PC-3 (cell line): ENCODE measurements at regions not wholly inside any gene's neighbourhood (a gene's known extent, or its start where the extent isn't known, plus 50 kb on each side); places are given as distances from the start of the nearest gene placed in this dataset.
A peak's percentile ranks its signal among the peaks of the same experiment; 100 is the strongest.

ENCODE experiments used
- ATAC-seq: fragments of 200-7000 bp; cut with Tn5 transposase; 2 replicates; pipeline ENCODE4 v1.9.1; 2020; ENCODE audit warnings: mild to moderate bottlenecking, moderate library complexity
- BruUV-seq: library from RNA; stranded (reverse); fragments of 400-500 nt; replicated peaks from 2 replicates; lab custom pipeline; 2021; lab: Mats Ljungman, UMichigan
- CTCF ChIA-PET: fragments of 300-600 bp; sonication (Branson Sonifier 250); formaldehyde crosslinking; loops from one replicate; lab custom pipeline; 2022; ENCODE audit warnings: antibody characterized with exemption; lab: Charles Lee
- POLR2A ChIA-PET: fragments of 300-600 bp; sonication (Branson Sonifier 250); formaldehyde crosslinking; loops from one replicate; lab custom pipeline; 2022; ENCODE audit warnings: antibody characterized with exemption; ENCODE audit not compliant: unreplicated experiment; lab: Charles Lee
- DNase-seq: peaks from one replicate; pipeline ENCODE4 v3.0.0-alpha.2; 2015
- H2AFZ ChIP-seq: fragments of 300-600 bp; sonication (generic); 2 replicates; pipeline ENCODE4 v1.6.0; 2016; ENCODE audit warnings: antibody characterized with exemption, low read length
- H3F3A ChIP-seq: fragments of 300-600 bp; sonication (generic); one replicate; pipeline ENCODE4 v1.6.0; 2017; ENCODE audit warnings: antibody characterized with exemption, low read length, control low read depth, mild to moderate bottlenecking; ENCODE audit not compliant: unreplicated experiment
- H3K27ac ChIP-seq: fragments of 300-600 bp; sonication (generic); 2 replicates; pipeline ENCODE4 v1.5.1; 2016; ENCODE audit warnings: mild to moderate bottlenecking, low read length
- H3K27me3 ChIP-seq: fragments of 300-600 bp; sonication (generic); 2 replicates; pipeline ENCODE4 v1.6.1; 2016; ENCODE audit warnings: low read length, mixed read lengths
- H3K36me3 ChIP-seq: fragments of 300-600 bp; sonication (generic); 2 replicates; pipeline ENCODE4 v1.6.1; 2016; ENCODE audit warnings: low read depth, mixed run types, low read length, mixed read lengths
- H3K4me1 ChIP-seq: fragments of 300-600 bp; sonication (generic); 2 replicates; pipeline ENCODE4 v1.5.1; 2016; ENCODE audit warnings: low read length; ENCODE audit not compliant: insufficient read depth
- H3K4me2 ChIP-seq: fragments of 300-600 bp; sonication (generic); 2 replicates; pipeline ENCODE4 v1.6.0; 2016; ENCODE audit warnings: low read length
- H3K4me3 ChIP-seq: fragments of 300-600 bp; sonication (generic); 2 replicates; pipeline ENCODE4 v1.5.1; 2016; ENCODE audit warnings: mild to moderate bottlenecking, low read length, mixed read lengths
- H3K79me2 ChIP-seq: fragments of 300-600 bp; sonication (generic); 2 replicates; pipeline ENCODE4 v1.6.1; 2017; ENCODE audit warnings: low read length, mixed read lengths
- H3K9ac ChIP-seq: fragments of 300-600 bp; sonication (generic); 2 replicates; pipeline ENCODE4 v1.6.0; 2016; ENCODE audit warnings: mild to moderate bottlenecking, low read length
- H3K9me2 ChIP-seq: fragments of 300-600 bp; sonication (generic); replicated peaks from 2 replicates; pipeline ENCODE4 v1.6.1; 2016; ENCODE audit warnings: mixed run types, low read length, mixed read lengths
- H3K9me3 ChIP-seq: fragments of 300-600 bp; sonication (generic); 2 replicates; pipeline ENCODE4 v1.6.1; 2016; ENCODE audit warnings: low read length, mixed read lengths
- H4K20me1 ChIP-seq: fragments of 300-600 bp; sonication (generic); 2 replicates; pipeline ENCODE4 v1.6.1; 2016; ENCODE audit warnings: low read length, mixed read lengths
- EZH2 ChIP-seq: fragments of 300-600 bp; sonication (generic); IDR thresholded peaks from one replicate; pipeline ENCODE4 v1.6.1; 2017; ENCODE audit warnings: antibody characterized with exemption, mild to moderate bottlenecking, low read length; ENCODE audit not compliant: unreplicated experiment
- EZH2phosphoT487 ChIP-seq: fragments of 300-600 bp; sonication (generic); IDR thresholded peaks from 2 replicates; pipeline ENCODE4 v1.6.1; 2018; ENCODE audit warnings: mild to moderate bottlenecking, antibody characterized with exemption, low read length, borderline replicate concordance
- intact Hi-C: fragments of 100-400 bp; cut with micrococcal nuclease; formaldehyde crosslinking; loops from 2 replicates; pipeline ENCODE4 v1.9.0; 2023
- TF ChIP-seq, protein P1 (sequence below): fragments of 300-600 bp; sonication (generic); conservative IDR thresholded peaks from 2 replicates; pipeline ENCODE4 v1.5.1; 2017; ENCODE audit warnings: antibody characterized with exemption, low read depth, mild to moderate bottlenecking, low read length

- no peaks in the 10 kb centered on the region for H4K20me1 ChIP-seq
- no peak overlapping the region for H3K4me3 ChIP-seq
- H2AFZ ChIP-seq, result no peak overlapping the region
- no TSS peak for BruUV-seq
- TF ChIP-seq, protein P1, sequence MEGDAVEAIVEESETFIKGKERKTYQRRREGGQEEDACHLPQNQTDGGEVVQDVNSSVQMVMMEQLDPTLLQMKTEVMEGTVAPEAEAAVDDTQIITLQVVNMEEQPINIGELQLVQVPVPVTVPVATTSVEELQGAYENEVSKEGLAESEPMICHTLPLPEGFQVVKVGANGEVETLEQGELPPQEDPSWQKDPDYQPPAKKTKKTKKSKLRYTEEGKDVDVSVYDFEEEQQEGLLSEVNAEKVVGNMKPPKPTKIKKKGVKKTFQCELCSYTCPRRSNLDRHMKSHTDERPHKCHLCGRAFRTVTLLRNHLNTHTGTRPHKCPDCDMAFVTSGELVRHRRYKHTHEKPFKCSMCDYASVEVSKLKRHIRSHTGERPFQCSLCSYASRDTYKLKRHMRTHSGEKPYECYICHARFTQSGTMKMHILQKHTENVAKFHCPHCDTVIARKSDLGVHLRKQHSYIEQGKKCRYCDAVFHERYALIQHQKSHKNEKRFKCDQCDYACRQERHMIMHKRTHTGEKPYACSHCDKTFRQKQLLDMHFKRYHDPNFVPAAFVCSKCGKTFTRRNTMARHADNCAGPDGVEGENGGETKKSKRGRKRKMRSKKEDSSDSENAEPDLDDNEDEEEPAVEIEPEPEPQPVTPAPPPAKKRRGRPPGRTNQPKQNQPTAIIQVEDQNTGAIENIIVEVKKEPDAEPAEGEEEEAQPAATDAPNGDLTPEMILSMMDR, result no peak
- TF ChIP-seq EZH2phosphoT487 (no peak), EZH2 (no peak)
- H3K27ac ChIP-seq, result no peak overlapping the region
- no peaks in the 10 kb centered on the region for H3K36me3 ChIP-seq
- CTCF ChIA-PET, result no interaction called here
- no peaks in the 10 kb centered on the region for H3K4me1 ChIP-seq
- H3K79me2 ChIP-seq, result no peaks in the 10 kb centered on the region
- no peaks in the 10 kb centered on the region for H3K9me3 ChIP-seq
- no peak overlapping the region for H3K4me2 ChIP-seq
- ATAC-seq, result peak; percentile 22; the same call in 1 of the 2 replicates
- no peaks in the 10 kb centered on the region for H3F3A ChIP-seq
- no peaks in the 10 kb centered on the region for H3K9me2 ChIP-seq
- intact Hi-C loops, result no loop called here
- H3K9ac ChIP-seq, result no peak overlapping the region
- DNase-seq, result no peak
- no peaks in the 10 kb centered on the region for H3K27me3 ChIP-seq
- POLR2A ChIA-PET, result no interaction called here
Observed at GRCh38 chr13:33617055-33617454, 200.9 kb upstream of the RFC3 start.

DNA sequence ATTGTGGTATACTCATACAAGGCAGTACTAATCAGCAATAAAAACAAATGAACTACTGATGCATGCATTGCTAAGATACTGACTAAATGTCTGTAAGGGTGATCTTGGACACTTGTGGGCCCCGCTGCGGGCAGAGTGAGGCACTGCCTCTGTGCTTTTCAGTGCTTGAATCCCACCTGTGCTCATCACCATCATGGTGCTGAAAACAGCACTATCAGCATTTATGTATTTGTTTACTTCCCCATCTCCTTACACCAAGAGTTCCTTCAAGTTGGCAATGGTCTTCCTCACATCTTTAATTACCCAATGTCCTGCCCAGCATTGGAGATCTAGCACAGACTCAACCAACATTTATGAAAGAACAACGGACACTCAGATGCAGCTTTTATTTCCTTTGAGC is 193.7 kb upstream of the RFC3 start:
- no peak for ATAC-seq
- no peak for TF ChIP-seq EZH2phosphoT487
- no peak for TF ChIP-seq EZH2
- TF ChIP-seq, protein P1, result no peak
- Histone ChIP-seq H4K20me1 (no peaks in the 10 kb centered on the region), H3K4me2 (no peak overlapping the region), H3K27ac (no peak overlapping the region), H2AFZ (no peak overlapping the region), H3K36me3 (no peaks in the 10 kb centered on the region), H3K9me3 (no peaks in the 10 kb centered on the region), H3K4me1 (no peaks in the 10 kb centered on the region), H3K9me2 (no peaks in the 10 kb centered on the region), H3K4me3 (no peak overlapping the region), H3K9ac (no peak overlapping the region), H3K79me2 (no peaks in the 10 kb centered on the region), H3K27me3 (no peaks in the 10 kb centered on the region), H3F3A (no peaks in the 10 kb centered on the region)
- POLR2A ChIA-PET, result no interaction called here
- intact Hi-C loops, result no loop called here
- CTCF ChIA-PET, result no interaction called here
- DNase-seq, result no peak
- no TSS peak for BruUV-seq

DNA sequence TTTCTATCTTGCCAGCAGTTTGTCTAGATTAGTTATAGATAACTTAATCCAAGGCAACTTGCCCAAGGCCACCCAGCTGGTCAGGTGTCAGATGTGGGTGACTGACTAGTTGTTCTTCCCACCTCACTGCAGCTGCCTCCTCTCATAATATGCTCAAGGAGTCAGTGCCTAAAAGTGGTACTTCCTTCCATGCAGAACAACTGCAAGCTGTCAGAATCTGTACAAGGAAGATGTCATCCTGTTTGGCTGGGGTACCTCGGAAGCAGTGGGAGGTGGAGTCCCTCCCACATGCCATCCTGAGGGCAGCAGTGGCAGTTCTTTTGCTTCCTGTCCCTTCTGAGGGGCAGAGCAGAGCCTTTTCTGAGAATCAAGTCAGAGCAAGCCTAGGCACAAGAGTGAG is 193.2 kb upstream of the RFC3 start:
- no peaks in the 10 kb centered on the region for H3K9me2 ChIP-seq
- POLR2A ChIA-PET, result no interaction called here
- H3K79me2 ChIP-seq, result no peaks in the 10 kb centered on the region
- intact Hi-C loops, result no loop called here
- H3F3A ChIP-seq, result no peaks in the 10 kb centered on the region
- H4K20me1 ChIP-seq, result no peaks in the 10 kb centered on the region
- H3K4me1 ChIP-seq, result no peaks in the 10 kb centered on the region
- H3K27ac ChIP-seq, result no peak overlapping the region
- H3K36me3 ChIP-seq, result no peaks in the 10 kb centered on the region
- DNase-seq, result no peak
- no peak overlapping the region for H2AFZ ChIP-seq
- TF ChIP-seq, protein P1, result no peak
- no peak for TF ChIP-seq EZH2
- no peak for TF ChIP-seq EZH2phosphoT487
- H3K4me3 ChIP-seq, result no peak overlapping the region
- H3K4me2 ChIP-seq, result no peak overlapping the region
- CTCF ChIA-PET, result no interaction called here
- no peaks in the 10 kb centered on the region for H3K9me3 ChIP-seq
- no peak overlapping the region for H3K9ac ChIP-seq
- no TSS peak for BruUV-seq
- no peaks in the 10 kb centered on the region for H3K27me3 ChIP-seq
- ATAC-seq, result no peak
